GM19351 (cell line): ENCODE measurements at regions not wholly inside any gene's neighbourhood (a gene's known extent, or its start where the extent isn't known, plus 50 kb on each side); places are given as distances from the start of the nearest gene placed in this dataset.
"Not testable (repeated sequence)": the region's sequence is repeated elsewhere in the genome, so short reads cannot be mapped to it uniquely, and the experiment has no call there.

Experiments
- ATAC-seq: cut with Tn5 transposase; IDR thresholded peaks from one replicate; pipeline ENCODE4 v1.9.1; 2021; ENCODE audit warnings: mild to moderate bottlenecking, moderate library complexity; ENCODE audit not compliant: unreplicated experiment

DNA sequence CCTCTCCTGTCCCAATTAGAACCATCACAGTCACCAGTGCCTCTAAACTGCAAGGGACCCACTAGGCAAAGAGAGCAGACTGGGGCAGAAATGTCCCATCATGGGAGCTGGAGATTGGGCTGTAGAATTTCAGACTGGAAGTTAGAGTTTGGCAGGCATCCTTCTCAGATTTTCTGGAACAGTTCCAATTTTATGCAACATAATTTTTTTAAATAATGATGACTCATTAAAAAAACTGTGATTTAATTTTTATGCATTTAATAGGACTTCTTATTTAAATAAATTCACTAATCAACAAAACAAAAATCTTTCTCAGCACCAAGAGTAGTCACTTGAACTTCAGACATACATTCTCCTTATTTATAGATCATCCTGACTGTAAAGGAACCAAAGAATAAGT lies 84.6 kb upstream of the SLC7A14 start:
- no peak for ATAC-seq

DNA sequence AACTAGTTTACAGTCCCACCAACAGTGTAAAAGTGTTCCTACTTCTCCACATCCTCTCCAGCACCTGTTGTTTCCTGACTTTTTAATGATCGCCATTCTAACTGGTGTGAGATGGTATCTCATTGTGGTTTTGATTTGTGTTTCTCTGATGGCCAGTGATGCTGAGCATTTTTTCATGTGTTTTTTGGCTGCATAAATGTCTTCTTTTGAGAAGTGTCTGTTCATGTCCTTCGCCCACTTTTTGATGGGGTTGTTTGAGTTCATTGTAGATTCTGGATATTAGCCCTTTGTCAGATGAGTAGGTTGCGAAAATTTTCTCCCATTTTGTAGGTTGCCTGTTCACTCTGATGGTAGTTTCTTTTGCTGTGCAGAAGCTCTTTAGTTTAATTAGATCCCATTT lies 77.1 kb upstream of the SLC7A14 start:
- not testable (repeated sequence) for ATAC-seq

DNA sequence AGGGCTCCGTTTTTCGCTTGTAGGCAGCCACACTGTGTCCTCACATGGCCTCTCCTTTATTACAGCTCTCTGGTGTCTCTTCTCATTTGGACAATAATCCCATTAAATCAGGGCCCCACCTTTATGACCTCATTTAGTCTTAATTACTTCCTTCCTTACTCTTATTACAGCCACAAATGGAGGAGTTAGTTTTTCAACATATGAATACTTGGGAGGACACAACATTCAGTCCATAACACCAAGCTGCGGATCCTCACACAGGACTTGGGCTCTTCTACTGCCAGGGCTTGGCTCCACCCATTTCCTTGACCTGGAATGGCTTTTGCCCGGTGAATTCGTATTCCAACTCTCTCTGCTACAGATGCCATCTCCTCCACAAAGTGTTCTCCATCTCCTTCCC lies 74.3 kb upstream of the SLC7A14 start:
- ATAC-seq = no peak

DNA sequence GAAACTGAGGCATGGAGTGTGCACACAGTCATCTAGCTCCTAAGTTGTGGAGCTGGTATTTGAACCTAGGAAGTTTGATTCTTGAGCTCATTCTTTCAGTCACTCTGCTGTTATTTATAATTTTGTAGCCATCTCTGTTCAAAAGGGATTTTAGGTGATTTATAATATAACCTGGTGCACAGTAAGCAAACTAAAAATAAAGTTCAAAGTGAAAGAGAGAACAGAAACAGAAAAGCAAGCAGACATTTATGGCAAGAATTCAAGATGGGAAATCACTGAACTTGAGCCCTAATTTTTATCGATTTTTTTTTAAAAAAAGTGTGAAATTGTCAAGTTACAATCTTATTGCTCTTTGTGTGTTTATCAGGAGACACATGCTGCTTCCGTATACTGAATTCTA lies 71.4 kb upstream of the SLC7A14 start:
- no peak for ATAC-seq

DNA sequence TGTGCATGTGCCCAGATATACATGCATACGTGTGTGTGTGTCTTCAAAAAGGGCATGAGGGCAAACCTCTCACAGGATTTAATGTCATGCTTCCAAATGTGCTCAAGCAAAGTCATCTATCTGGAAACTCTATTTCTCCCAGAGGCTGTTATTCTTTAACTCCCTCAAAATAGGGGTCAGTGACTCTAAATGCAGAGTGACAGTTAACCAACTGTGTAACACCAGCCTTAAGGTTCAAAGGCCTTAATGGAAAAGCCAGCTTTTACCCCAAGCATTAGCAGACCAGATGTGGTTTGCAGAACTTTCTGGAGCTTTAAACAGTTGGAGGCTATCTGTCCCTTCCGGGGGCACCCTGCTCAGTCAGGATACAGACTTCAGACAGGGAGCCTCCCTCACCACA lies 70.4 kb upstream of the SLC7A14 start:
- ATAC-seq = no peak

DNA sequence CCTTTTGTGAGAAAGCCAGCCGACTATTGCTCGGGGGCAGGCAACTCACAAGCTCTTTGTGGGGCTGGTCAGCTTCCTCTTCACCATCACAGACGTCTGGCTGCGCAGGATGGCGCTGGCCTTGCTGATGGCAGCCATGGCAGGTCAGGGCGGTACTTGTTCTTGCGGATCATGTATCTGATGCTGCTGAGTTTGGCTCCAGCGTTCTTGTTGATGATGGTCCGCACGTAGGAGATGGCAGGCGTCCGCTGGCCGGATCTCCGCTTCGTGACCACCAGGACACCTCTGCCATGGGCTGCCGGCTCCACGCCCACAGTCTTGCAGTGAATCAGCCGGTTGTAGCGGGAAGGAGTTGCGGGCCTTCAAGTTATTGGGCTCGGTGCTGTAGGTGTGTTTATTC lies 67.9 kb upstream of the SLC7A14 start:
- ATAC-seq = no peak

DNA sequence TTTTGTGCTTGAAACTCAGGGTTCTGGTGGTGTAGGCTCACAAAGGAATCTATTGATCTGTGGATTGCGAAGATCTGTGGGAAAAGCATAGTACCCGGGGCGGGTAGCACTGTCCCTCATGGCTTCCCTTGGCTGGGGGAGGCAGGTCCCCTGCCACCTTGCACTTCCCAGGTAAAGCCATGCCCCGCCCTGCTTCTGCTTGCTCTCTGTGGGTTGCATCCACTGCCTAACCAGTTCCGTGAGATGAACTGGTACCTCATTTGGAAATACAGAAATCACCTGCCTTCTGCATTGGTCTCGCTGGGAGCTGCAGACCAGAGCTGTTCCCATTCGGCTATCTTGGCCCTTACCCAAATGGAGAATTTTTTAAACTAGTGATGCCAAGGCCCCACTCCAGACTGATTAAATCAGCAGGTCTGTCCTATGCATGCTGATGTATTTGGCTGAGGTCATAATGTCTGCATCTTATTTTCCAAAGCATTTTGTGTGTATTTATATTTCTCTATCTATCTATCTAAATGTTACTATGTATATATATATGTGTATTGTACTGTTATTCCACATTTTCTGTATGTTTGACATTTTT lies 65.5 kb upstream of the SLC7A14 start:
- no peak for ATAC-seq

DNA sequence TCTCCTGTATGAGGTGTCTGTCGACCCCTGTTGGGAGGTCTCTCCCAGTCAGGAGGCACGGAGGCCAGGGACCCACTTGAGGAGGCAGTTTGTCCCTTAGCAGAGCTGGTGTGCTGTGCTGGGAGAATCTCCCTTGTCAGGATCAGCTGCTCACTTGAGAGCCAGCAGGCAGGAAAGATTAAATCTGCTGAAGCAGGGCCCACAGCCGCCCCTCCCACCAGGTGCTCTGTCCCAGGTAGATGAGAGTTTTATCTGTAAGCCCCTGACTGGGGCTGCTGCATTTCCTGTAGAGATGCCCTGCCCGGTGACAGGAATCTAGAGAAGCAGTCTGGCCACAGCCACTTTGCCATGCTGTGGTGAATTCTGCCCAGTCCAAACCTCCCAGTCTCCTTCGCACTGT lies 64.7 kb upstream of the SLC7A14 start:
- not testable (repeated sequence) for ATAC-seq

DNA sequence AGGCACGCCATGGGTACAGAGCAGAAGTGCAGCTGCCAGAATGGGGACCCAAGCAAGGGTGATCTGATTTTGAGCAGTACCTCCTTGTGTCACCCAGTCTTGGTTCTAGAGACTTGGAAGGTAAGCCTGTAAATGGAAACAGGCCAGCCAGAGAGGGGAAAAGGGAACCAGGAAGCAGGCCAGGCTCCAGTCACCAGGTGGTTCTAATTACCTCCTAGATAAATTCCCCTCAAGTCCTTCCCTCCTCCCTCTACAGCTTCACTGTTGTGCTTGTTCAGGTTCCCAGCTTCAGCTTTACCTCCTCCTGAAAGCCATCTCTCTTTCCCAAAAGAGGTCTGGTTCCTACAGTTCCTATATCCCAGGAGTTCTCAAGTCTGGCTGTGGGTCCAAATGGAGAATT lies 58.8 kb upstream of the SLC7A14 start:
- ATAC-seq = no peak

DNA sequence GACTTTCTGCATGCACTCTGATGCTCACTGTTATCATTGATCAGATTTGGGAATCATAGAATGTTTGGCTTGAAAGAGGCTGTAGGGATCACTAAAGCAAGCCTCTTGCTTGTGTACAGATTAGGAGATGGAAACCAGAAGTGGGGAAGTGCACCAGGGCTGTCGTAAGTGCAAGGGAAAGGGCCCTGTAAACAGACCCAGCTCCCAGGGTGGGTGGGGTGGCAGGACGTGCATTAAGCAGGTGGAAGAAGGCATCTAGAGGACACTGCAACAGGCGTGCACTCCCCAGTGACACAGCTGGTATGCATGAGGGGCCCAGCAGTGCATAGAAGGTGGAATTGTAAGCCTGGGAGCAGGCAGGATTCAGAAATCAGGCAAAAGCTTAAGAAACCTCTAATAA lies 58.0 kb upstream of the SLC7A14 start:
- ATAC-seq = no peak

DNA sequence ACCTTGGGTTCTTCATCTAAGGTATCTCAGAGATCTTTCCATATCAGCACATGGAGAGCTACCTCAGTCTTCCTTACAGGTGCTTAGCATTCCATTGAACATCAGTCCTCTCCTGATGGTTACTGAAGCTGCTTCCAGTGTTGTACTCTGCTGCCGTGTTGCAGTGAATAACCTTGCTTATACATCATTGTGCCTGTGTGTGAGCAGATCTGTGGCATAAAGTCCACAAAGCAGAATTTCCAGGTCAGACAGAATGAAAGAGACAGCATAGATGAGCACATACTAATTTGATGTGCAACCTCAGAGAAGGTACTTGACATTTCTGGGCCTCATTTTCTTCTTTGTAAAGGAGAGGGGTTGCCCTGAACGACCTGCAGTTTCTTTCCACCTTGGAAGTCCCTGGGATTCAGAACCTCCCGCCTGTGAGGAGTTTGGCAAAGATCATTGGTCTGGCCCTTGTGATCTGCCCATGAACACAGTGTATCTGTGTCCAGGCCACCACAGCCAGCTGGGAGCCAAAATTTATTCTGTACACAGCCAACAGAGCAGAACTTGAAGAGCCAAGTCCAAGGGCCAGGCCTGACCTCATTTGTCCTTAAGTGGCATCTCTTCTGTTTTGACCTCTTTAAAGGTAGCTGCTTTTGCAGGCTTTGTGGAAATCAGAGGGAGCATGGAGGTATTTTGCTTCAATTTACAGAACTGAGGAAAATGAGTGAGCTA lies 57.2 kb upstream of the SLC7A14 start:
- no peak for ATAC-seq

DNA sequence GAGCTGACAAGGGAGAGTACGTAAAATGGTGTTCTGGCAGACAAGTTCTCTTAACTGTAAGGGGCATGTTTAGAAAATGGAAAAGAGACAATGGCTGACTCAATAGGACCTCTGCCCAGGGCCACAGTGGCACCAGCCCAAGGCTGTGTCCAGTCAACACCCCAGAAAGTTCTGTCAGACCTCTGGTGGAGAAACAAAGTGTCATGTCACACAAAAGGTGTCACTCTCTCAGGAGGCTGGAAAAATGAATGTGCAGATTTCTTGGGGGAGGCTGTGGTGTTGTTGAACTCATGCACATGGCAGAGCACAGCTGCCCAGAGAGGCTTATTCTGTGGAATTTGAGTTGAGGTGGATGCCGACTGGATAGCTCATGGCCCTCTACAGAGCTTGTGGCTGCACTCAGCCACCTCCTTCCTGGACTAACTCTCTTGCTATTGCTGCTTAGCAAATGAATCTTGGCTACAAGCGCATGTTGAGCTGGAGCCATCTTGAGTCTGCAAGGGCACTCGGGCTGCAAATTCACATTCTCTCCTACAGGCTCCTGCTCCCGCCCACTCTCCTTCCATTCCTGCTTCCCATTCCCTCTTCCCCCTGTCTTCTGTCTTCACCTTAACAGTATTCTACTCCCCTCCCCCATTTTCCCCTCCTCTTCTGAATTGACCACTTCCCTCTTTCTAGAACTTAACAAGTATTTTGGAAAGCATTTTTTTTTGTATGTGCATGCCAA lies 55.8 kb upstream of the SLC7A14 start:
- ATAC-seq = no peak

DNA sequence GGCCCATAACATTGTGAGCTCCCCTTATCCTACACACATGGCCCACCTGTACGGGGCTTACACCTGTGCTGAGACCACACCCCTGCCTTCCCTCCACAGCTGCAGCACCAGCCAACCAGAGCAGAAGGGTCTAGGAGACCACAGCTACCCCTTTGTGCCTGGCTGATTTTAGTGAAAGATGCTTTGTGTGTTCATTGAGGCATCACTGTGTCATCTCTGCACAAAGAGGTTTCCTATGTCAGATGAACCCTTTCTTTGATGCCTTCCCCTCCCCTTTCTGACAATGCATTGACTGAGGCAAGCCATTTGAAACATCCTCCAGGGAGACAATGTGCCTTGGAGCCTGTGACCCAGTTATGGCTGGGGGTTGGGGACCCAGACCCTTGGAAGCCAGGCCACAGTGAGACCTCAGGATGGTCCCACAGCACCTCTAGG lies 54.9 kb upstream of the SLC7A14 start:
- no peak for ATAC-seq

DNA sequence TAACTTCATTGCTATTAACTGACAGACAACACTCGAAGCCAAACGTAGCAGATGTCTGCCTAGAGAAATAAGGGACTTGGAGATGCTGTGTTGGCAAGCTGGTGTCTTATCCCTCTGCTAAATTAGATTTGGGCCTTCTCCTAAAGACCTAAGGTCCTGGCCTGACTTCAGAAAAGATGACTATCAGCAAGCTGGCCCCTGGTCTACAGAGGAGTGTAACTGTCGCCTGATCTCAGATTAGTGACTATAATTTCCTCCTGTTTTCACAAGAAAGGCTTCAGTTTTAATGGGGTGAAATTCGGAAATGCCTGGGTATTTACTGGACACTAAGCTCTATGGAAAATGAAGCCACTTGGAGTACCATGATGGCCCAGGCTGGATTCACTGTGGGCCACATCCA lies 53.1 kb upstream of the SLC7A14 start:
- no peak for ATAC-seq

DNA sequence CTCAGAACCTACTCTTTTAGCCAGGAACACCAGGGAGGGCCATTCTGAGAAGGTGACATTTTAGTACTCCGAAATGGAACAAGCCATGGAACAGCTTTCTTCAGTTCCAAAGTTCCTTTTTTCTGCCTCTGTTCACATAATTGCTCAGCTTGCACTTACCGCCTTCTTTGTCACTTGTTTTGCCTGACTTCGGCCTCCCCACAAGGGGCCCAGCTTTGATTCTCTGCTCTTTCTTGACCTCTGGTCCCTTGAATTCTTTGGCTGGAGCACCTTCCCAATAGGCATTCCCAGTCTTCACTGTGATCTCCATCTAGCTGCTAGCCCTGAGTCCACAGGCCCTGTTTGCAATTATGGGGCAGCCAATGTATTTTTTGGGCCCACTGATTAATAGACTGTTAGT lies 51.4 kb upstream of the SLC7A14 start:
- no peak for ATAC-seq

DNA sequence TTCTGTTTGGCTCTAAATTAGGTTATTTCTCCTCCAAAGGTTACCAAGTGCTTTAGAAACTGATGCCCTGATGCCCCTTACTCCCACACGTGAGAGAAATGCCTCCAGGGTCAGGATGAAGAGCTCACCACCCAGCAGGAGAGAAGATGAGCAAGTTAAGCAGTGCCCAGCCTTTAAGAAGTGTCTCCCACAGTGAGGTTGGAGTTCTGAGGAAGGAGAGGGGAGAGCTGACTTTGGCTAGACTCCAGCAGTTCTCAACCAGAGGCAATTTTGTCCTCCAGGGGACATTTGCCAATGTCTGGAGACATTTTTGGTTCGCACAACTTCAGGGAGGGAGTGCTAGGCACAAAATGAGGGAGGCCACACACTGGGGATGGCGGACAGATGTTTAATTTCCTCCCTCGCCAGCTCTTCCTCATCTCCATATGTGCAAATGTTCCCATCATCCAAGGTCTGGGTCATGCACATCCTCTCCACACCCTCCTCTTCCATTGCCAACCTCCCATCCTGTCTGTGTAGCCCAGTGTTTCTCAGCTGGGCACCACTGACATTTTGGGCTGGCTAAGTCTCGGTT lies 50.6 kb upstream of the SLC7A14 start:
- no peak for ATAC-seq
